ENCODE measurements at regions not wholly inside any gene's neighbourhood (a gene's known extent, or its start where the extent isn't known, plus 50 kb on each side); places are given as distances from the start of the nearest gene placed in this dataset.

GRCh38 chr7:42617806-42618457, 293.9 kb downstream of the C7orf25 start:
- TF ChIP-seq, protein P1, sequence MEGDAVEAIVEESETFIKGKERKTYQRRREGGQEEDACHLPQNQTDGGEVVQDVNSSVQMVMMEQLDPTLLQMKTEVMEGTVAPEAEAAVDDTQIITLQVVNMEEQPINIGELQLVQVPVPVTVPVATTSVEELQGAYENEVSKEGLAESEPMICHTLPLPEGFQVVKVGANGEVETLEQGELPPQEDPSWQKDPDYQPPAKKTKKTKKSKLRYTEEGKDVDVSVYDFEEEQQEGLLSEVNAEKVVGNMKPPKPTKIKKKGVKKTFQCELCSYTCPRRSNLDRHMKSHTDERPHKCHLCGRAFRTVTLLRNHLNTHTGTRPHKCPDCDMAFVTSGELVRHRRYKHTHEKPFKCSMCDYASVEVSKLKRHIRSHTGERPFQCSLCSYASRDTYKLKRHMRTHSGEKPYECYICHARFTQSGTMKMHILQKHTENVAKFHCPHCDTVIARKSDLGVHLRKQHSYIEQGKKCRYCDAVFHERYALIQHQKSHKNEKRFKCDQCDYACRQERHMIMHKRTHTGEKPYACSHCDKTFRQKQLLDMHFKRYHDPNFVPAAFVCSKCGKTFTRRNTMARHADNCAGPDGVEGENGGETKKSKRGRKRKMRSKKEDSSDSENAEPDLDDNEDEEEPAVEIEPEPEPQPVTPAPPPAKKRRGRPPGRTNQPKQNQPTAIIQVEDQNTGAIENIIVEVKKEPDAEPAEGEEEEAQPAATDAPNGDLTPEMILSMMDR (IDR thresholded peaks at IDR 0.05): no peak
- no peak for TF ChIP-seq POLR2A (IDR thresholded peaks at IDR 0.05)

Data from Peyer's patch (tissue), 4 donors.